ENCODE measurements at regions not wholly inside any gene's neighbourhood (a gene's known extent, or its start where the extent isn't known, plus 50 kb on each side); places are given as distances from the start of the nearest gene placed in this dataset.

DNA sequence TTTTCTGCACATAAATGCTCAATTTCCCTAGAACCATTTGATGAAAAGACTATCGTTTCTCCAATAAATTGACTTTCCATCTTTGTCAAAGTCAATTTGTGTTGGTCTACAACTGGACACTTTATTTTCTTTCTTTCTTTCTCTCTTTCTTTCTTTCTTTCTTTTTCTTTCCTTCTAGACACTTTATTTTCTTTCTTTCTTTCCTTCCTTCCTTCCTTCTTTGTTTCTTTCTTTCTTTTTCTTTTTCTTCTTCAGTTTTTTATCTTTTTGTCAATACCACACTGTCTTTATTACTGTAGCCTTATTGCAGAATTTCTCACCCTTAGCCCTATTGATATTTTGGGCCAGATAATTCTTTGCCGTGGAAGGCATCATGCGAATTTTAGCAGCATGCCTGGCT, 73.5 kb downstream of the FASLG start:
- Histone ChIP-seq H3K18ac (ENCODE audit: low read depth, low read length) (no peak overlapping the region), H3K56ac (ENCODE audit: extremely low read depth, insufficient read depth, low read length) (no peak overlapping the region), H3K4me2 (ENCODE audit: low read depth, low read length) (no peak overlapping the region), H3K79me1 (ENCODE audit: low read depth in 1 of 2, low read length in 2 of 2) (no peaks in the 10 kb centered on the region), H3K4me1 (ENCODE audit: control insufficient read depth, insufficient read depth, low read length) (no peaks in the 10 kb centered on the region), H2AK5ac (ENCODE audit: low read depth, low read length) (no peak overlapping the region), H3K23ac (ENCODE audit: low read depth, low read length) (no peak overlapping the region), H3K4ac (ENCODE audit: low read depth, low read length) (no peak overlapping the region), H4K91ac (ENCODE audit: insufficient read depth, low read depth, low read length) (no peak overlapping the region), H2AK9ac (replicated peaks; ENCODE audit: low read depth, low read length, poor library complexity) (no peak overlapping the region), H3K9me3 (ENCODE audit: control insufficient read depth, insufficient read depth, low read length) (no peaks in the 10 kb centered on the region), H3K9ac (ENCODE audit: low read depth, low read length) (no peak overlapping the region), H3K4me3 (ENCODE audit: insufficient read depth, low read depth, low read length) (no peak overlapping the region), H4K20me1 (ENCODE audit: insufficient read depth, low read length) (no peaks in the 10 kb centered on the region), H4K5ac (ENCODE audit: low read depth, low read length) (no peak overlapping the region), H3K36me3 (ENCODE audit: control insufficient read depth, insufficient read depth, low read length) (no peaks in the 10 kb centered on the region), H3K14ac (replicated peaks; ENCODE audit: low read depth, low read length) (no peak overlapping the region), H3K9me1 (ENCODE audit: insufficient read depth, low read length) (no peaks in the 10 kb centered on the region), H2BK20ac (ENCODE audit: low read depth, low read length) (no peak overlapping the region), H2AFZ (replicated peaks; ENCODE audit: low read length, poor library complexity) (no peak overlapping the region), H2BK5ac (ENCODE audit: low read depth, low read length, poor library complexity, severe bottlenecking) (no peak overlapping the region), H4K8ac (ENCODE audit: low read depth in 2 of 2, low read length in 2 of 2) (no peak overlapping the region), H3K27ac (ENCODE audit: insufficient read depth, low read length) (no peak overlapping the region), H3K27me3 (ENCODE audit: control insufficient read depth, insufficient read depth, low read length) (peaks cover under 1% of the 10 kb centered on the region; the same call in 1 of the 2 replicates), H2BK15ac (ENCODE audit: low read depth, low read length) (no peak overlapping the region), H2BK120ac (ENCODE audit: low read depth, low read length) (no peak overlapping the region)
- in situ Hi-C loops (cut with MboI; ENCODE audit: low sequenced_read_pairs): loop anchor here (25.0 kb wide), 2 partner anchors 1205 to 2005 kb away; no protein-coding TSS in a partner anchor
- POLR2A ChIA-PET (ENCODE audit: unreplicated experiment): interaction anchor here (0.6 kb wide), 1 partner anchor 1287 kb away, joined by 5 read pairs; no protein-coding TSS in a partner anchor
- no CpG with 5 or more reads among the region's 3 CpGs for WGBS, 2 experiments (ENCODE audit: extremely low coverage in 2 of 2, insufficient read length in 1 of 2)
- DNase-seq (no peak), ATAC-seq (ENCODE audit: low read depth) (no peak)
- intact Hi-C loops (cut with micrococcal nuclease): no loop called here
- no TSS peak for BruUV-seq (replicated peaks)
- CTCF ChIA-PET: no interaction called here
- dilution Hi-C loops (cut with HindIII; ENCODE audit: low sequenced_read_pairs, unreplicated experiment): no loop called here
- TF ChIP-seq RAD21 (IDR thresholded peaks at IDR 0.05; ENCODE audit: low read length) (no peak), NFE2L2 (IDR thresholded peaks at IDR 0.05; ENCODE audit: low read depth, low read length) (no peak), SMC3 (IDR thresholded peaks at IDR 0.05; ENCODE audit: low read depth, low read length) (no peak), FOS (IDR thresholded peaks at IDR 0.05; ENCODE audit: low read depth, low read length) (no peak), CEBPB (IDR thresholded peaks at IDR 0.05; ENCODE audit: low read depth, low read length) (no peak), BHLHE40 (IDR thresholded peaks at IDR 0.05; ENCODE audit: low read depth, low read length) (no peak), RFX5 (IDR thresholded peaks at IDR 0.05; ENCODE audit: low read depth, low read length) (no peak), RCOR1 (IDR thresholded peaks at IDR 0.05; ENCODE audit: insufficient replicate concordance, low read length) (no peak)
- TF ChIP-seq, protein P1, sequence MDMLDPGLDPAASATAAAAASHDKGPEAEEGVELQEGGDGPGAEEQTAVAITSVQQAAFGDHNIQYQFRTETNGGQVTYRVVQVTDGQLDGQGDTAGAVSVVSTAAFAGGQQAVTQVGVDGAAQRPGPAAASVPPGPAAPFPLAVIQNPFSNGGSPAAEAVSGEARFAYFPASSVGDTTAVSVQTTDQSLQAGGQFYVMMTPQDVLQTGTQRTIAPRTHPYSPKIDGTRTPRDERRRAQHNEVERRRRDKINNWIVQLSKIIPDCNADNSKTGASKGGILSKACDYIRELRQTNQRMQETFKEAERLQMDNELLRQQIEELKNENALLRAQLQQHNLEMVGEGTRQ (IDR thresholded peaks at IDR 0.05; ENCODE audit: low read depth, low read length): no peak
- TF ChIP-seq, protein P2, sequence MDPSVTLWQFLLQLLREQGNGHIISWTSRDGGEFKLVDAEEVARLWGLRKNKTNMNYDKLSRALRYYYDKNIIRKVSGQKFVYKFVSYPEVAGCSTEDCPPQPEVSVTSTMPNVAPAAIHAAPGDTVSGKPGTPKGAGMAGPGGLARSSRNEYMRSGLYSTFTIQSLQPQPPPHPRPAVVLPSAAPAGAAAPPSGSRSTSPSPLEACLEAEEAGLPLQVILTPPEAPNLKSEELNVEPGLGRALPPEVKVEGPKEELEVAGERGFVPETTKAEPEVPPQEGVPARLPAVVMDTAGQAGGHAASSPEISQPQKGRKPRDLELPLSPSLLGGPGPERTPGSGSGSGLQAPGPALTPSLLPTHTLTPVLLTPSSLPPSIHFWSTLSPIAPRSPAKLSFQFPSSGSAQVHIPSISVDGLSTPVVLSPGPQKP (IDR thresholded peaks at IDR 0.05; ENCODE audit: borderline replicate concordance, low read depth, low read length): no peak

Measured in IMR-90 (cell line).